PC-3 (cell line): ENCODE measurements at regions not wholly inside any gene's neighbourhood (a gene's known extent, or its start where the extent isn't known, plus 50 kb on each side); places are given as distances from the start of the nearest gene placed in this dataset.

ENCODE experiments used
- CTCF ChIP-seq: fragments of 300-600 bp; sonication (generic); conservative IDR thresholded peaks from 2 replicates; pipeline ENCODE4 v1.5.1; 2017; ENCODE audit warnings: antibody characterized with exemption, low read depth, mild to moderate bottlenecking, low read length
- EZH2 ChIP-seq: fragments of 300-600 bp; sonication (generic); IDR thresholded peaks from one replicate; pipeline ENCODE4 v1.6.1; 2017; ENCODE audit warnings: antibody characterized with exemption, mild to moderate bottlenecking, low read length; ENCODE audit not compliant: unreplicated experiment
- EZH2phosphoT487 ChIP-seq: fragments of 300-600 bp; sonication (generic); IDR thresholded peaks from 2 replicates; pipeline ENCODE4 v1.6.1; 2018; ENCODE audit warnings: mild to moderate bottlenecking, antibody characterized with exemption, low read length, borderline replicate concordance

GRCh38 chr6:14310960-14311359 lies 193.4 kb downstream of the CD83 start:
- no peak for TF ChIP-seq EZH2
- TF ChIP-seq CTCF: no peak
- TF ChIP-seq EZH2phosphoT487: no peak
